Adrenal gland (tissue), 9 donors: ENCODE measurements at regions not wholly inside any gene's neighbourhood (a gene's known extent, or its start where the extent isn't known, plus 50 kb on each side); places are given as distances from the start of the nearest gene placed in this dataset.

Source experiments
- DNase-seq, 7 donors: peaks; one replicate each; pipeline ENCODE4 v3.0.0-alpha.2; 2019 to 2020
- H3K27ac ChIP-seq, 5 donors: fragments of 200-600 bp; sonication (generic) in 4 of 5; 1 replicate in 3 of 5; 2 replicates in 2 of 5; pipeline versions ENCODE4 v1.5.1 to v1.8.0; 2016 to 2020; ENCODE audit warnings: mild to moderate bottlenecking in 1 of 5
- H3K27me3 ChIP-seq: fragments of 200-600 bp; 2 replicates; pipeline ENCODE4 v1.8.0; 2021
- H3K36me3 ChIP-seq, 2 donors: fragments of 200-600 bp; replicated peaks in 1 of 2; 1 replicate in 1 of 2; 2 replicates in 1 of 2; pipeline versions ENCODE4 v1.5.1 to v1.8.0; 2018 to 2022
- H3K4me1 ChIP-seq, 2 donors: fragments of 200-600 bp; replicated peaks in 1 of 2; 1 replicate in 1 of 2; 2 replicates in 1 of 2; pipeline versions ENCODE4 v1.5.1 to v1.8.0; 2018 to 2021
- H3K4me3 ChIP-seq, 4 donors: fragments of 200-600 bp; sonication (generic) in 3 of 4; one replicate each; pipeline ENCODE4 v1.5.1; 2016 to 2018
- H3K9me3 ChIP-seq, 3 donors: fragments of 200-600 bp; sonication (generic) in 1 of 3; replicated peaks in 1 of 3; 1 replicate in 2 of 3; 2 replicates in 1 of 3; pipeline versions ENCODE4 v1.5.1 to v1.8.0; 2016 to 2021
- CTCF ChIP-seq, 6 experiments: fragments of 450-650 bp in 4 of 6; fragments of 200-600 bp in 2 of 6; sonication (generic) in 1 of 6; IDR thresholded peaks; 1 replicate in 5 of 6; 2 replicates in 1 of 6; pipeline versions ENCODE4 v1.5.1 to v1.8.0; 2016 to 2021; ENCODE audit warnings: antibody characterized with exemption in 6 of 6, mild to moderate bottlenecking in 2 of 6, moderate library complexity in 1 of 6
- POLR2A ChIP-seq, 2 donors: fragments of 450-650 bp; IDR thresholded peaks; one replicate each; pipeline ENCODE4 v1.6.1; 2017; ENCODE audit warnings: antibody characterized with exemption in 2 of 2, mild to moderate bottlenecking in 2 of 2, moderate library complexity in 1 of 2
- WGBS, 4 donors: extraction: QIAGEN DNeasy Blood & Tissue Kit in 2 of 4; methylation state at CpG; one replicate each; pipeline versions ENCODE4 v1.1.5 to v1.1.7; 2013 to 2017; 5-methylcytosine and 5-hydroxymethylcytosine counted together
- intact Hi-C, 2 donors: fragments of 100-400 bp; cut with DNase I; formaldehyde crosslinking; loops; one replicate each; pipeline versions ENCODE4 v1.14.1 to v1.15.0; 2022 to 2023
- donor health status: healthy with polysubstance abuse.
- donor health status: Bipolar disorder and iron deficiency.
- donor health status: DM: yes; HTN: yes; CAD: no.
- donor health status: DM: no; HTN: no; CAD: no.
- donor health status: DM: no; HTN: no; CAD: no.

GRCh38 chr1:191575180-191575579 is 583.1 kb upstream of the RGS18 start:
- Histone ChIP-seq H3K36me3 (no peaks in the 10 kb centered on the region), H3K4me3 (no peak overlapping the region), H3K9me3 (no peaks in the 10 kb centered on the region), H3K27me3 (no peaks in the 10 kb centered on the region), H3K27ac (no peak overlapping the region), H3K4me1 (no peaks in the 10 kb centered on the region)
- WGBS, 4 donors = 79 to 94% (median 89%) methylated on average over 3 of the region's 3 CpGs
- DNase-seq = no peak
- intact Hi-C loops = no loop called here
- no peak for TF ChIP-seq POLR2A (IDR thresholded peaks at IDR 0.05)
- no peak for TF ChIP-seq CTCF (IDR thresholded peaks at IDR 0.05)

GRCh38 chr1:191575746-191576145 is 582.5 kb upstream of the RGS18 start:
- intact Hi-C loops = no loop called here

GRCh38 chr1:191577213-191577612 is 581.0 kb upstream of the RGS18 start:
- Histone ChIP-seq H3K9me3 (no peaks in the 10 kb centered on the region), H3K27ac (no peak overlapping the region), H3K4me1 (no peaks in the 10 kb centered on the region), H3K27me3 (no peaks in the 10 kb centered on the region), H3K36me3 (no peaks in the 10 kb centered on the region), H3K4me3 (no peak overlapping the region)
- intact Hi-C loops = no loop called here
- TF ChIP-seq CTCF (IDR thresholded peaks at IDR 0.05) = no peak
- no peak for TF ChIP-seq POLR2A (IDR thresholded peaks at IDR 0.05)
- WGBS, 4 donors = 58 to 82% (median 66%) methylated on average over 4 of the region's 4 CpGs
- no peak for DNase-seq

More at GRCh38 chr1:191575746-191576145, 582.5 kb upstream of the RGS18 start:
- no peaks in the 10 kb centered on the region for H3K36me3 ChIP-seq
- no peak for DNase-seq
- no peaks in the 10 kb centered on the region for H3K27me3 ChIP-seq
- no peaks in the 10 kb centered on the region for H3K9me3 ChIP-seq
- no peak overlapping the region for H3K27ac ChIP-seq
- no peaks in the 10 kb centered on the region for H3K4me1 ChIP-seq
- H3K4me3 ChIP-seq = no peak overlapping the region
- TF ChIP-seq POLR2A (IDR thresholded peaks at IDR 0.05) = no peak
- no peak for TF ChIP-seq CTCF (IDR thresholded peaks at IDR 0.05)
- WGBS, 4 donors = 29 to 40% (median 39%) methylated on average over 3 of the region's 3 CpGs

- WGBS, 4 donors = 65 to 88% (median 73%) methylated on average over 1 of the region's 1 CpG
- Histone ChIP-seq H3K27ac (no peak overlapping the region), H3K27me3 (no peaks in the 10 kb centered on the region), H3K4me1 (no peaks in the 10 kb centered on the region), H3K36me3 (no peaks in the 10 kb centered on the region), H3K4me3 (no peak overlapping the region), H3K9me3 (no peaks in the 10 kb centered on the region)
- no peak for DNase-seq
- no peak for TF ChIP-seq CTCF (IDR thresholded peaks at IDR 0.05)
- TF ChIP-seq POLR2A (IDR thresholded peaks at IDR 0.05) = no peak
- intact Hi-C loops = no loop called here
Measured at GRCh38 chr1:191578281-191578680, 580.0 kb upstream of the RGS18 start.
